B cell (primary cell): ENCODE measurements at regions not wholly inside any gene's neighbourhood (a gene's known extent, or its start where the extent isn't known, plus 50 kb on each side); places are given as distances from the start of the nearest gene placed in this dataset.

ENCODE experiments used
- ATAC-seq: fragments of 200-7000 bp; cut with Tn5 transposase; one replicate; pipeline ENCODE4 v1.10.0; 2021; ENCODE audit warnings: low read depth, mild to moderate bottlenecking, moderate number of reproducible peaks, moderate library complexity
- CTCF ChIA-PET: fragments of 350-600 bp; sonication (Branson Sonifier 250); formaldehyde crosslinking; loops from one replicate; lab custom pipeline; 2021; ENCODE audit warnings: antibody characterized with exemption, inconsistent platforms; lab: Charles Lee
- POLR2A ChIA-PET: fragments of 350-600 bp; sonication (Branson Sonifier 250); formaldehyde crosslinking; loops from one replicate; lab custom pipeline; 2021; ENCODE audit warnings: antibody characterized with exemption; lab: Charles Lee
- DNase-seq: peaks from one replicate; pipeline ENCODE4 v3.0.0; 2013
- H2AFZ ChIP-seq: 2 replicates; pipeline ENCODE4 v1.6.1; 2012; ENCODE audit warnings: mild to moderate bottlenecking, low read depth, low read length; ENCODE audit not compliant: insufficient read depth, poor library complexity, severe bottlenecking
- H3K27ac ChIP-seq, 2 donors: 1 replicate in 1 of 2; 2 replicates in 1 of 2; pipeline ENCODE4 v1.5.1; 2012 to 2013; ENCODE audit warnings: low read length in 2 of 2, mild to moderate bottlenecking in 2 of 2, moderate library complexity in 1 of 2
- H3K27me3 ChIP-seq, 4 experiments: fragments of 200-600 bp in 1 of 4; sonication (generic) in 1 of 4; replicated peaks in 1 of 4; 1 replicate in 2 of 4; 2 replicates in 2 of 4; pipeline versions ENCODE4 v1.6.1 to v1.7.0; 2013 to 2016; ENCODE audit warnings: low read length in 3 of 4, mild to moderate bottlenecking in 2 of 4, mixed read lengths in 1 of 4, moderate library complexity in 1 of 4; ENCODE audit not compliant: insufficient read depth in 4 of 4, control insufficient read depth in 3 of 4; ENCODE audit errors: control extremely low read depth in 1 of 4
- H3K36me3 ChIP-seq, 2 experiments: replicated peaks in 1 of 2; 1 replicate in 1 of 2; 2 replicates in 1 of 2; pipeline versions ENCODE4 v1.6.1 to v1.7.1; 2013; ENCODE audit warnings: low read length in 1 of 2; ENCODE audit not compliant: insufficient read depth in 2 of 2, control insufficient read depth in 1 of 2; ENCODE audit errors: control extremely low read depth in 1 of 2, extremely low read depth in 1 of 2
- H3K4me1 ChIP-seq, 2 donors: fragments of 200-600 bp in 1 of 2; sonication (generic) in 1 of 2; 1 replicate in 1 of 2; 2 replicates in 1 of 2; pipeline versions ENCODE4 v1.5.1 to v1.6.1; 2013 to 2017; ENCODE audit warnings: low read length in 2 of 2; ENCODE audit not compliant: control insufficient read depth in 2 of 2, insufficient read depth in 2 of 2
- H3K4me2 ChIP-seq: replicated peaks from 2 replicates; pipeline ENCODE3; 2012; ENCODE audit warnings: mild to moderate bottlenecking, low read depth, low read length; ENCODE audit not compliant: poor library complexity, severe bottlenecking
- H3K4me3 ChIP-seq, 5 experiments: fragments of 200-600 bp in 1 of 5; sonication (generic) in 1 of 5; 1 replicate in 3 of 5; 2 replicates in 2 of 5; pipeline versions ENCODE4 v1.5.1 to v1.7.0; 2011 to 2016; ENCODE audit warnings: low read length in 4 of 5, mild to moderate bottlenecking in 4 of 5, low read depth in 2 of 5, control low read depth in 1 of 5, moderate library complexity in 1 of 5; ENCODE audit not compliant: insufficient read depth in 1 of 5; ENCODE audit errors: control extremely low read depth in 1 of 5, extremely low read depth in 1 of 5
- H3K79me2 ChIP-seq: fragments of 200-600 bp; sonication (generic); one replicate; pipeline ENCODE4 v1.6.0; 2016; ENCODE audit warnings: low read length; ENCODE audit not compliant: control insufficient read depth, insufficient read depth
- H3K9ac ChIP-seq: fragments of 200-600 bp; sonication (generic); 2 replicates; pipeline ENCODE4 v1.6.1; 2017; ENCODE audit warnings: mild to moderate bottlenecking, low read length, moderate library complexity
- H3K9me3 ChIP-seq, 3 donors: one replicate each; pipeline versions ENCODE4 v1.6.1 to v1.7.1; 2013; ENCODE audit warnings: low read length in 2 of 3; ENCODE audit not compliant: control insufficient read depth in 2 of 3, insufficient read depth in 1 of 3; ENCODE audit errors: control extremely low read depth in 1 of 3
- H4K20me1 ChIP-seq: 2 replicates; pipeline ENCODE4 v1.6.0; 2012; ENCODE audit warnings: mild to moderate bottlenecking, low read length; ENCODE audit not compliant: insufficient read depth, control insufficient read depth, poor library complexity, severe bottlenecking
- H3K27ac Mint-ChIP-seq: one replicate; pipeline ENCODE4 v1.8.0; 2021; ENCODE audit warnings: mixed read lengths
- H3K27me3 Mint-ChIP-seq: one replicate; pipeline ENCODE4 v1.8.0; 2021; ENCODE audit warnings: mixed read lengths
- H3K4me1 Mint-ChIP-seq: one replicate; pipeline ENCODE4 v1.8.0; 2021; ENCODE audit warnings: mixed read lengths
- H3K4me3 Mint-ChIP-seq: one replicate; pipeline ENCODE4 v1.8.0; 2021; ENCODE audit warnings: mixed read lengths
- H3K9me3 Mint-ChIP-seq: one replicate; pipeline ENCODE4 v1.8.0; 2022; ENCODE audit warnings: mixed read lengths; ENCODE audit not compliant: insufficient read depth
- CTCF ChIP-seq: fragments of 200-600 bp; IDR thresholded peaks from one replicate; pipeline ENCODE4 v1.8.0; 2022; ENCODE audit warnings: antibody characterized with exemption, mild to moderate bottlenecking
- EZH2 ChIP-seq: IDR thresholded peaks from 2 replicates; pipeline ENCODE4 v1.6.1; 2012; ENCODE audit warnings: borderline replicate concordance, low read depth, mild to moderate bottlenecking, moderate library complexity, low read length; ENCODE audit not compliant: insufficient read depth, poor library complexity, severe bottlenecking
- WGBS: methylation state at CpG from one replicate; pipeline ENCODE4 v1.1.5; 2013; ENCODE audit warnings: missing lambda C conversion rate; ENCODE audit not compliant: insufficient coverage; 5-methylcytosine and 5-hydroxymethylcytosine counted together
- intact Hi-C: fragments of 100-400 bp; cut with micrococcal nuclease; formaldehyde crosslinking; loops from one replicate; pipeline ENCODE4 v1.10.0; 2022

- 67% methylated on average over 2 of the region's 3 CpGs for WGBS
- TF ChIP-seq CTCF (no peak), EZH2 (no peak)
- ChIA-PET CTCF (no interaction called here), POLR2A (no interaction called here)
- H3K4me1 ChIP-seq, result no peaks in the 10 kb centered on the region
- no peak overlapping the region for H3K4me2 ChIP-seq
- H3K9me3 ChIP-seq, result peaks cover 0 to 3% (median 0%) of the 10 kb centered on the region in 3 donors
- H2AFZ ChIP-seq, result no peak overlapping the region
- H3K27me3 ChIP-seq, result no peaks in the 10 kb centered on the region
- intact Hi-C loops, result no loop called here
- Mint-ChIP-seq H3K4me3 (no peak overlapping the region), H3K27me3 (peaks cover 14% of the 10 kb centered on the region), H3K9me3 (no peaks in the 10 kb centered on the region), H3K27ac (no peak overlapping the region), H3K4me1 (no peaks in the 10 kb centered on the region)
- H3K36me3 ChIP-seq, result no peaks in the 10 kb centered on the region
- no peak overlapping the region for H3K9ac ChIP-seq
- DNase-seq, result no peak
- H4K20me1 ChIP-seq, result no peaks in the 10 kb centered on the region
- no peak overlapping the region for H3K27ac ChIP-seq
- no peak for ATAC-seq
- no peaks in the 10 kb centered on the region for H3K79me2 ChIP-seq
- no peak overlapping the region for H3K4me3 ChIP-seq
Measured at GRCh38 chr19:33921165-33921564, 124.5 kb downstream of the KCTD15 start.

DNA sequence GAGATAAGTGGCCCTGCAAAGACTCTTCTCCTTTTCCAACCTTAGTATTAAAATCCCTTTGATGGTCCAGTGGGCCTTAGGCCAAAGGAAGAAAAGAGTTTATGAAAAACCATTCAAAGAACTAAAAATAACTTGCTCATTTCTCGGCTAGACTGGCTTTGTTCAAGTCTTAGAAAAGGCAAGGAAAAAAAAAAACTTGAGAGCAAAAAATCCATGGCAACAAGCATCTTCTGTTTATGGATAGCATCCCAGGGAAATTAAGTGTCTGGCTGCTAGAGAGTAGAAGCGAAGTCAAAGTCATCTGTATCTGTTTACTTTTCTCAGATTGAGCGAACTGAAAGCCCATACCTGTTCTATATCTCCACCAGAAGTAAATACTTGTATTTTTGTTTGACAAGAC lies 129.6 kb downstream of the KCTD15 start:
- H3K27me3 ChIP-seq, result no peaks in the 10 kb centered on the region
- H3K9me3 ChIP-seq, result peaks cover 0 to 3% (median 0%) of the 10 kb centered on the region in 3 donors
- no peak overlapping the region for H3K27ac ChIP-seq
- no peak overlapping the region for H3K4me3 Mint-ChIP-seq
- no peaks in the 10 kb centered on the region for H3K9me3 Mint-ChIP-seq
- no peaks in the 10 kb centered on the region for H4K20me1 ChIP-seq
- no peak overlapping the region for H3K27ac Mint-ChIP-seq
- H3K4me1 ChIP-seq, result no peaks in the 10 kb centered on the region
- no peaks in the 10 kb centered on the region for H3K36me3 ChIP-seq
- no peak overlapping the region for H3K4me3 ChIP-seq
- POLR2A ChIA-PET, result no interaction called here
- no peak overlapping the region for H3K9ac ChIP-seq
- H3K4me2 ChIP-seq, result no peak overlapping the region
- DNase-seq (no peak), ATAC-seq (no peak)
- peaks cover 15% of the 10 kb centered on the region for H3K27me3 Mint-ChIP-seq
- no peaks in the 10 kb centered on the region for H3K4me1 Mint-ChIP-seq
- H2AFZ ChIP-seq, result no peak overlapping the region
- no CpG with 5 or more reads among the region's 3 CpGs for WGBS
- intact Hi-C loops, result no loop called here
- TF ChIP-seq CTCF, result no peak
- TF ChIP-seq EZH2, result no peak
- H3K79me2 ChIP-seq, result no peaks in the 10 kb centered on the region
- CTCF ChIA-PET, result no interaction called here
